OCI-LY1 (cell line): ENCODE measurements at regions not wholly inside any gene's neighbourhood (a gene's known extent, or its start where the extent isn't known, plus 50 kb on each side); places are given as distances from the start of the nearest gene placed in this dataset.

Experiments used
- H2AFZ ChIP-seq: fragments of 200-600 bp; sonication (generic), shearing (Covaris generic); 2 replicates; pipeline ENCODE4 v1.6.0; 2014; ENCODE audit warnings: antibody characterized with exemption, mild to moderate bottlenecking, low read length
- H3F3A ChIP-seq: fragments of 200-600 bp; sonication (generic), shearing (Covaris generic); 2 replicates; pipeline ENCODE4 v1.6.0; 2014; ENCODE audit warnings: mild to moderate bottlenecking, antibody characterized with exemption, low read length, moderate library complexity; ENCODE audit not compliant: insufficient read depth
- H3K27ac ChIP-seq: fragments of 200-600 bp; sonication (generic); 2 replicates; pipeline ENCODE4 v1.5.1; 2014; ENCODE audit warnings: low read length, mixed run types, mild to moderate bottlenecking, low read depth; ENCODE audit not compliant: poor library complexity, severe bottlenecking
- H3K27me3 ChIP-seq: fragments of 200-600 bp; sonication (generic); 2 replicates; pipeline ENCODE4 v1.6.0; 2014; ENCODE audit warnings: antibody characterized with exemption, mild to moderate bottlenecking, low read length, moderate library complexity; ENCODE audit not compliant: insufficient read depth
- H3K36me3 ChIP-seq: fragments of 200-600 bp; sonication (generic); 2 replicates; pipeline ENCODE4 v1.6.1; 2014; ENCODE audit warnings: mild to moderate bottlenecking, antibody characterized with exemption, low read length, moderate library complexity, mixed read lengths; ENCODE audit not compliant: insufficient read depth
- H3K4me1 ChIP-seq: fragments of 200-600 bp; sonication (generic); 2 replicates; pipeline ENCODE4 v1.5.1; 2014; ENCODE audit warnings: mild to moderate bottlenecking, low read length, moderate library complexity; ENCODE audit not compliant: insufficient read depth, severe bottlenecking
- H3K4me2 ChIP-seq: fragments of 200-600 bp; sonication (generic), shearing (Covaris generic); 2 replicates; pipeline ENCODE4 v1.6.1; 2014; ENCODE audit warnings: low read length
- H3K4me3 ChIP-seq: fragments of 200-600 bp; sonication (generic); 2 replicates; pipeline ENCODE4 v1.5.1; 2014; ENCODE audit warnings: low read length, low read depth, mild to moderate bottlenecking, mixed read lengths; ENCODE audit not compliant: poor library complexity, severe bottlenecking
- H3K79me2 ChIP-seq: fragments of 200-600 bp; shearing (Covaris generic); 2 replicates; pipeline ENCODE4 v1.6.1; 2016; ENCODE audit warnings: mixed run types, low read length, mixed read lengths; ENCODE audit not compliant: insufficient read depth
- H3K9ac ChIP-seq: fragments of 200-600 bp; sonication (generic), shearing (Covaris generic); 2 replicates; pipeline ENCODE4 v1.6.1; 2014; ENCODE audit warnings: mild to moderate bottlenecking, low read length, mixed read lengths
- H3K9me2 ChIP-seq: fragments of 200-600 bp; sonication (generic), shearing (Covaris generic); 2 replicates; pipeline ENCODE4 v1.6.1; 2014; ENCODE audit warnings: low read depth, mild to moderate bottlenecking, low read length, mixed read lengths
- H3K9me3 ChIP-seq: fragments of 200-600 bp; shearing (Covaris generic); 2 replicates; pipeline ENCODE4 v1.6.1; 2014; ENCODE audit warnings: low read length, mixed read lengths
- H4K20me1 ChIP-seq: fragments of 200-600 bp; sonication (generic), shearing (Covaris generic); 2 replicates; pipeline ENCODE4 v1.6.0; 2016; ENCODE audit warnings: mild to moderate bottlenecking, low read length; ENCODE audit not compliant: insufficient read depth
- CTCF ChIP-seq: fragments of 200-600 bp; sonication (generic), shearing (Covaris generic); IDR thresholded peaks from 2 replicates; pipeline ENCODE4 v1.5.1; 2017; ENCODE audit warnings: mild to moderate bottlenecking, antibody characterized with exemption, low read length, moderate library complexity, mixed read lengths
- EZH2 ChIP-seq: fragments of 200-600 bp; sonication (generic), shearing (Covaris generic); IDR thresholded peaks from 2 replicates; pipeline ENCODE4 v1.8.0; 2017; ENCODE audit warnings: borderline replicate concordance, mixed run types, mild to moderate bottlenecking, antibody characterized with exemption, low read length, moderate library complexity, mixed read lengths

GRCh38 chr6:97654674-97655073 is 371.7 kb upstream of the MMS22L start:
- H3K36me3 ChIP-seq, result no peaks in the 10 kb centered on the region
- H2AFZ ChIP-seq, result no peak overlapping the region
- no peak overlapping the region for H3K9ac ChIP-seq
- no peaks in the 10 kb centered on the region for H3K4me1 ChIP-seq
- TF ChIP-seq EZH2 (no peak), CTCF (no peak)
- H3K9me2 ChIP-seq, result no peaks in the 10 kb centered on the region
- H3F3A ChIP-seq, result no peaks in the 10 kb centered on the region
- no peaks in the 10 kb centered on the region for H3K27me3 ChIP-seq
- no peak overlapping the region for H3K27ac ChIP-seq
- H3K79me2 ChIP-seq, result no peaks in the 10 kb centered on the region
- no peaks in the 10 kb centered on the region for H3K9me3 ChIP-seq
- H4K20me1 ChIP-seq, result no peaks in the 10 kb centered on the region
- no peak overlapping the region for H3K4me2 ChIP-seq
- H3K4me3 ChIP-seq, result no peak overlapping the region

- no peak overlapping the region for H3K4me2 ChIP-seq
- no peak overlapping the region for H3K9ac ChIP-seq
- TF ChIP-seq CTCF (no peak), EZH2 (no peak)
- H3K27me3 ChIP-seq, result no peaks in the 10 kb centered on the region
- no peak overlapping the region for H2AFZ ChIP-seq
- no peaks in the 10 kb centered on the region for H3F3A ChIP-seq
- H3K9me3 ChIP-seq, result no peaks in the 10 kb centered on the region
- H3K4me1 ChIP-seq, result no peaks in the 10 kb centered on the region
- no peak overlapping the region for H3K27ac ChIP-seq
- H3K36me3 ChIP-seq, result no peaks in the 10 kb centered on the region
- no peak overlapping the region for H3K4me3 ChIP-seq
- H3K9me2 ChIP-seq, result no peaks in the 10 kb centered on the region
- H3K79me2 ChIP-seq, result no peaks in the 10 kb centered on the region
- H4K20me1 ChIP-seq, result no peaks in the 10 kb centered on the region
These were observed 373.2 kb upstream of the MMS22L start for GRCh38 chr6:97656236-97656635.

GRCh38 chr6:97656706-97657350 is 373.8 kb upstream of the MMS22L start:
- Histone ChIP-seq H2AFZ (no peak overlapping the region), H3K4me1 (no peaks in the 10 kb centered on the region), H4K20me1 (no peaks in the 10 kb centered on the region), H3K9ac (no peak overlapping the region), H3F3A (no peaks in the 10 kb centered on the region), H3K27ac (no peak overlapping the region), H3K36me3 (no peaks in the 10 kb centered on the region), H3K9me3 (no peaks in the 10 kb centered on the region), H3K27me3 (no peaks in the 10 kb centered on the region), H3K4me3 (no peak overlapping the region), H3K4me2 (no peak overlapping the region), H3K79me2 (no peaks in the 10 kb centered on the region), H3K9me2 (no peaks in the 10 kb centered on the region)
- no peak for TF ChIP-seq CTCF
- TF ChIP-seq EZH2, result no peak
